H9 (cell line): ENCODE measurements at regions not wholly inside any gene's neighbourhood (a gene's known extent, or its start where the extent isn't known, plus 50 kb on each side); places are given as distances from the start of the nearest gene placed in this dataset.

ENCODE experiments used
- DNase-seq: peaks from one replicate; pipeline ENCODE4 v3.0.0-alpha.2; 2017
- H2AFZ ChIP-seq: one replicate; pipeline ENCODE4 v1.6.1; 2013; ENCODE audit warnings: mild to moderate bottlenecking, low read length, control low read depth, moderate library complexity
- H2AK5ac ChIP-seq: 2 replicates; pipeline ENCODE4 v1.6.1; 2013; ENCODE audit warnings: low read length, control low read depth, mixed read lengths; ENCODE audit not compliant: insufficient read length
- H2BK120ac ChIP-seq: one replicate; pipeline ENCODE4 v1.6.1; 2013; ENCODE audit warnings: low read depth, mild to moderate bottlenecking, low read length, control low read depth, inconsistent platforms; ENCODE audit not compliant: poor library complexity, severe bottlenecking
- H2BK12ac ChIP-seq: 2 replicates; pipeline ENCODE4 v1.6.1; 2013; ENCODE audit warnings: low read length, control low read depth, mixed read lengths, low read depth; ENCODE audit not compliant: insufficient read length
- H2BK15ac ChIP-seq: 2 replicates; pipeline ENCODE4 v1.6.1; 2013; ENCODE audit warnings: low read depth, low read length, control low read depth
- H2BK20ac ChIP-seq: one replicate; pipeline ENCODE4 v1.6.1; 2013; ENCODE audit warnings: low read depth, mild to moderate bottlenecking, low read length, control low read depth, inconsistent platforms; ENCODE audit not compliant: poor library complexity, severe bottlenecking
- H2BK5ac ChIP-seq: 2 replicates; pipeline ENCODE4 v1.6.1; 2013; ENCODE audit warnings: low read length, control low read depth, mixed read lengths; ENCODE audit not compliant: insufficient read length
- H3K14ac ChIP-seq: 2 replicates; pipeline ENCODE4 v1.6.1; 2013; ENCODE audit warnings: low read length, control low read depth; ENCODE audit not compliant: insufficient read depth
- H3K18ac ChIP-seq: 2 replicates; pipeline ENCODE4 v1.6.1; 2013; ENCODE audit warnings: low read depth, mild to moderate bottlenecking, mixed read lengths, low read length, control low read depth; ENCODE audit not compliant: insufficient read length
- H3K23ac ChIP-seq: 2 replicates; pipeline ENCODE4 v1.6.1; 2013; ENCODE audit warnings: low read length, control low read depth, mixed read lengths, low read depth; ENCODE audit not compliant: insufficient read length
- H3K23me2 ChIP-seq: 2 replicates; pipeline ENCODE4 v1.6.1; 2013; ENCODE audit warnings: low read depth, mild to moderate bottlenecking, mixed read lengths, low read length, control low read depth; ENCODE audit not compliant: insufficient read length, poor library complexity, severe bottlenecking
- H3K27ac ChIP-seq: 2 replicates; pipeline ENCODE4 v1.5.1; 2013; ENCODE audit warnings: low read length, control low read depth, mixed read lengths, low read depth; ENCODE audit not compliant: insufficient read length
- H3K27me3 ChIP-seq: 2 replicates; pipeline ENCODE4 v1.6.1; 2013; ENCODE audit warnings: low read length, control low read depth, inconsistent platforms; ENCODE audit not compliant: insufficient read depth
- H3K4ac ChIP-seq: 2 replicates; pipeline ENCODE4 v1.6.1; 2013; ENCODE audit warnings: low read depth, mild to moderate bottlenecking, control low read depth, inconsistent platforms, low read length, moderate library complexity
- H3K4me1 ChIP-seq: 2 replicates; pipeline ENCODE4 v1.6.1; 2013; ENCODE audit warnings: low read length, control low read depth, inconsistent platforms; ENCODE audit not compliant: insufficient read depth
- H3K4me2 ChIP-seq: 2 replicates; pipeline ENCODE4 v1.6.1; 2013; ENCODE audit warnings: low read length, control low read depth, mixed read lengths; ENCODE audit not compliant: insufficient read length, insufficient read depth
- H3K56ac ChIP-seq: 2 replicates; pipeline ENCODE4 v1.6.1; 2013; ENCODE audit warnings: low read depth, mild to moderate bottlenecking, mixed read lengths, low read length, control low read depth; ENCODE audit not compliant: insufficient read length
- H3K79me1 ChIP-seq: 2 replicates; pipeline ENCODE4 v1.6.1; 2013; ENCODE audit warnings: low read depth, mild to moderate bottlenecking, moderate library complexity, low read length, control low read depth, inconsistent platforms; ENCODE audit not compliant: insufficient read depth, poor library complexity, severe bottlenecking
- H3K79me2 ChIP-seq: 2 replicates; pipeline ENCODE4 v1.6.1; 2013; ENCODE audit warnings: low read length, control low read depth, inconsistent platforms; ENCODE audit not compliant: insufficient read depth
- H3K9ac ChIP-seq: 2 replicates; pipeline ENCODE4 v1.6.1; 2013; ENCODE audit warnings: low read length, control low read depth, mixed read lengths; ENCODE audit not compliant: insufficient read length; ENCODE audit errors: extremely low read depth
- H3K9me3 ChIP-seq: one replicate; pipeline ENCODE4 v1.6.1; 2013; ENCODE audit warnings: low read depth, low read length, inconsistent platforms; ENCODE audit not compliant: control insufficient read depth
- H3T11ph ChIP-seq: one replicate; pipeline ENCODE4 v1.6.1; 2013; ENCODE audit warnings: mild to moderate bottlenecking, low read length, control low read depth, inconsistent platforms
- H4K20me1 ChIP-seq: one replicate; pipeline ENCODE4 v1.6.1; 2013; ENCODE audit not compliant: control insufficient read depth, insufficient read length, insufficient read depth
- H4K5ac ChIP-seq: 2 replicates; pipeline ENCODE4 v1.6.1; 2013; ENCODE audit warnings: low read depth, mild to moderate bottlenecking, mixed read lengths, low read length, control low read depth; ENCODE audit not compliant: insufficient read length
- H4K8ac ChIP-seq: replicated peaks from 2 replicates; pipeline ENCODE4 v1.6.1; 2013; ENCODE audit warnings: low read length, control low read depth, mixed read lengths, low read depth; ENCODE audit not compliant: insufficient read length
- H4K91ac ChIP-seq: 2 replicates; pipeline ENCODE4 v1.6.1; 2013; ENCODE audit warnings: low read depth, mild to moderate bottlenecking, moderate library complexity, mixed read lengths, low read length, control low read depth; ENCODE audit not compliant: insufficient read length
- H3K27ac Mint-ChIP-seq, 3 experiments: 2 replicates in 2 of 3; 3 replicates in 1 of 3; pipeline ENCODE4 v1.8.0; 2020 to 2021; ENCODE audit warnings: mixed read lengths in 3 of 3, mild to moderate bottlenecking in 1 of 3, moderate library complexity in 1 of 3
- H3K27me3 Mint-ChIP-seq: 2 replicates; pipeline ENCODE4 v1.8.0; 2021; ENCODE audit warnings: low read depth, mild to moderate bottlenecking, moderate library complexity, mixed read lengths
- H3K36me3 Mint-ChIP-seq, 3 experiments: 2 replicates in 2 of 3; 3 replicates in 1 of 3; pipeline ENCODE4 v1.8.0; 2020 to 2021; ENCODE audit warnings: low read depth in 3 of 3, mixed read lengths in 3 of 3; ENCODE audit not compliant: insufficient read depth in 1 of 3
- H3K4me1 Mint-ChIP-seq, 2 experiments: 2 replicates each; pipeline ENCODE4 v1.8.0; 2020; ENCODE audit warnings: mixed read lengths in 2 of 2
- H3K4me3 Mint-ChIP-seq, 2 experiments: 2 replicates in 1 of 2; 3 replicates in 1 of 2; pipeline ENCODE4 v1.8.0; 2020 to 2021; ENCODE audit warnings: mild to moderate bottlenecking in 2 of 2, mixed read lengths in 2 of 2, moderate library complexity in 1 of 2
- H3K9me3 Mint-ChIP-seq, 2 experiments: 2 replicates in 1 of 2; 3 replicates in 1 of 2; pipeline ENCODE4 v1.8.0; 2020; ENCODE audit warnings: mild to moderate bottlenecking in 2 of 2, mixed read lengths in 2 of 2, moderate library complexity in 1 of 2
- WGBS: extraction: QIAGEN DNeasy Blood & Tissue Kit; methylation state at CpG from one replicate; pipeline ENCODE4 v1.1.7; 2013; ENCODE audit warnings: missing lambda C conversion rate, low lambda C conversion rate, mixed read lengths; ENCODE audit not compliant: insufficient read length; ENCODE audit errors: extremely low coverage; 5-methylcytosine and 5-hydroxymethylcytosine counted together
- TF ChIP-seq, protein P1 (sequence below): fragments of 200-600 bp; sonication (generic); conservative IDR thresholded peaks from 3 replicates; pipeline ENCODE4 v1.8.0; 2021; ENCODE audit warnings: antibody characterized with exemption, mild to moderate bottlenecking

DNA sequence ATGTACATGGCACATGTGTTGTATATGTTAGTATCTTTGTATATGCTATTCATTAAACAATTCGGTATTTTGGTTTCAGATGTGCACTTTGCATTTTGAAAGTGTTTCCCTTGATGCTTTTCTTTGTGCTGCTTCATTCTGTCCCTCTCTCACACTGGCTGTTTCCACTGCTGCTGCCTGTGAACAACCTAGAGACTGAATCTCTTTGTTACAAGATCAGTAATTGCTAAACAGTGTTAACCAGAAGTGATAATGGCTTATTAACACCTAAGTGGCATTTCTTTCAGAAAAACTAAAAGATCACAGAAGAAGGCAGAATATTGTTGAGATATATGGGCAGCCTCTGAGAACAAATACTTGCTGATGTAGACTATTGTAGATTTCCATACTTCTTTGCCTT, 84.7 kb downstream of the KIF2B start:
- no peak overlapping the region for H3K4me3 Mint-ChIP-seq
- H2BK15ac ChIP-seq: no peak overlapping the region
- no peak overlapping the region for H3K18ac ChIP-seq
- no peak overlapping the region for H3K4me2 ChIP-seq
- H4K5ac ChIP-seq: no peak overlapping the region
- H3K27me3 Mint-ChIP-seq: no peaks in the 10 kb centered on the region
- H2BK120ac ChIP-seq: no peak overlapping the region
- H3K14ac ChIP-seq: no peak overlapping the region
- no peak overlapping the region for H2AK5ac ChIP-seq
- H3T11ph ChIP-seq: no peak overlapping the region
- no peaks in the 10 kb centered on the region for H3K79me1 ChIP-seq
- H3K27ac Mint-ChIP-seq: no peak overlapping the region
- no peaks in the 10 kb centered on the region for H3K79me2 ChIP-seq
- TF ChIP-seq, protein P1, sequence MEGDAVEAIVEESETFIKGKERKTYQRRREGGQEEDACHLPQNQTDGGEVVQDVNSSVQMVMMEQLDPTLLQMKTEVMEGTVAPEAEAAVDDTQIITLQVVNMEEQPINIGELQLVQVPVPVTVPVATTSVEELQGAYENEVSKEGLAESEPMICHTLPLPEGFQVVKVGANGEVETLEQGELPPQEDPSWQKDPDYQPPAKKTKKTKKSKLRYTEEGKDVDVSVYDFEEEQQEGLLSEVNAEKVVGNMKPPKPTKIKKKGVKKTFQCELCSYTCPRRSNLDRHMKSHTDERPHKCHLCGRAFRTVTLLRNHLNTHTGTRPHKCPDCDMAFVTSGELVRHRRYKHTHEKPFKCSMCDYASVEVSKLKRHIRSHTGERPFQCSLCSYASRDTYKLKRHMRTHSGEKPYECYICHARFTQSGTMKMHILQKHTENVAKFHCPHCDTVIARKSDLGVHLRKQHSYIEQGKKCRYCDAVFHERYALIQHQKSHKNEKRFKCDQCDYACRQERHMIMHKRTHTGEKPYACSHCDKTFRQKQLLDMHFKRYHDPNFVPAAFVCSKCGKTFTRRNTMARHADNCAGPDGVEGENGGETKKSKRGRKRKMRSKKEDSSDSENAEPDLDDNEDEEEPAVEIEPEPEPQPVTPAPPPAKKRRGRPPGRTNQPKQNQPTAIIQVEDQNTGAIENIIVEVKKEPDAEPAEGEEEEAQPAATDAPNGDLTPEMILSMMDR: no peak
- H3K4me1 ChIP-seq: no peaks in the 10 kb centered on the region
- peaks cover 13 to 16% of the 10 kb centered on the region in 2 experiments for H3K9me3 Mint-ChIP-seq
- 0 out of 4 replicates have a peak, but pooled peaks cover 0 to 3% of the 10 kb centered on the region in 2 experiments for H3K4me1 Mint-ChIP-seq
- no peaks in the 10 kb centered on the region for H3K9me3 ChIP-seq
- no peak overlapping the region for H3K23ac ChIP-seq
- no peaks in the 10 kb centered on the region for H4K20me1 ChIP-seq
- H2BK20ac ChIP-seq: no peak overlapping the region
- H2AFZ ChIP-seq: no peak overlapping the region
- H4K91ac ChIP-seq: no peak overlapping the region
- no CpG with 5 or more reads among the region's 1 CpG for WGBS
- H3K9ac ChIP-seq: no peak overlapping the region
- H3K4ac ChIP-seq: no peak overlapping the region
- no peak overlapping the region for H3K27ac ChIP-seq
- no peak overlapping the region for H4K8ac ChIP-seq
- H2BK5ac ChIP-seq: no peak overlapping the region
- no peaks in the 10 kb centered on the region for H3K23me2 ChIP-seq
- H3K56ac ChIP-seq: no peak overlapping the region
- H2BK12ac ChIP-seq: no peak overlapping the region
- H3K36me3 Mint-ChIP-seq: peaks cover 2 to 12% (median 2%) of the 10 kb centered on the region in 3 experiments; a peak in 4 of 7 replicates
- no peaks in the 10 kb centered on the region for H3K27me3 ChIP-seq
- DNase-seq: no peak
